ENCODE measurements at regions not wholly inside any gene's neighbourhood (a gene's known extent, or its start where the extent isn't known, plus 50 kb on each side); places are given as distances from the start of the nearest gene placed in this dataset.

DNA sequence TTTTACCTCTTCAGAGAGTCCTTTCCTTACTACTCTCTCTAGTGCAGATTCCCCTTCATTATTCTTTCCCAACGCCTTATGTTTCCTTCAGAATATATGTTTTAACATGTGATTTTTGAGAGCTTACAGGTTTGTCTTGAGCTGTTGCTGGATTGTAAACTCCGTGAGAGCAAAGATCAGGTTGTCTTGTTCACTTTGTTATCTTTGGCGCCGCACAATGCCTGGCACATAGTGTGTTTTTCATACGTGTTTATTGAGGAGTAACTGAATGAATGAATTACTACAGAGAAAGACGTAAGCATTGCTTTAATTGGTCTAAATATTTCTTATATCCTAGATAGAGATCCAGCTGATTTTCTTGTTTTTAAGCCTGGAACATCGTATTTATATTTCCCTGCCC is 80.5 kb upstream of the SLC4A4 start:
- no peak for DNase-seq
- intact Hi-C loops (cut with DNase I), result no loop called here
- Histone ChIP-seq H3K4me1 (peaks cover 0 to 5% (median 0%) of the 10 kb centered on the region in 4 donors), H3K36me3 (no peaks in the 10 kb centered on the region), H3K9me3 (no peaks in the 10 kb centered on the region), H3K27me3 (no peaks in the 10 kb centered on the region), H3K4me3 (no peak overlapping the region), H3K27ac (no peak overlapping the region)
- 47 to 89% methylated on average over 7 of the region's 7 CpGs for WGBS, 2 donors
- TF ChIP-seq, protein P1, sequence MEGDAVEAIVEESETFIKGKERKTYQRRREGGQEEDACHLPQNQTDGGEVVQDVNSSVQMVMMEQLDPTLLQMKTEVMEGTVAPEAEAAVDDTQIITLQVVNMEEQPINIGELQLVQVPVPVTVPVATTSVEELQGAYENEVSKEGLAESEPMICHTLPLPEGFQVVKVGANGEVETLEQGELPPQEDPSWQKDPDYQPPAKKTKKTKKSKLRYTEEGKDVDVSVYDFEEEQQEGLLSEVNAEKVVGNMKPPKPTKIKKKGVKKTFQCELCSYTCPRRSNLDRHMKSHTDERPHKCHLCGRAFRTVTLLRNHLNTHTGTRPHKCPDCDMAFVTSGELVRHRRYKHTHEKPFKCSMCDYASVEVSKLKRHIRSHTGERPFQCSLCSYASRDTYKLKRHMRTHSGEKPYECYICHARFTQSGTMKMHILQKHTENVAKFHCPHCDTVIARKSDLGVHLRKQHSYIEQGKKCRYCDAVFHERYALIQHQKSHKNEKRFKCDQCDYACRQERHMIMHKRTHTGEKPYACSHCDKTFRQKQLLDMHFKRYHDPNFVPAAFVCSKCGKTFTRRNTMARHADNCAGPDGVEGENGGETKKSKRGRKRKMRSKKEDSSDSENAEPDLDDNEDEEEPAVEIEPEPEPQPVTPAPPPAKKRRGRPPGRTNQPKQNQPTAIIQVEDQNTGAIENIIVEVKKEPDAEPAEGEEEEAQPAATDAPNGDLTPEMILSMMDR (IDR thresholded peaks at IDR 0.05), result no peak
- TF ChIP-seq EP300 (IDR thresholded peaks at IDR 0.05) (no peak), POLR2AphosphoS5 (IDR thresholded peaks at IDR 0.05) (no peak), POLR2A (IDR thresholded peaks at IDR 0.05) (no peak)

GRCh38 chr4:71259280-71259679 is 79.5 kb upstream of the SLC4A4 start:
- H3K9me3 ChIP-seq, result no peaks in the 10 kb centered on the region
- H3K36me3 ChIP-seq, result no peaks in the 10 kb centered on the region
- H3K27me3 ChIP-seq, result no peaks in the 10 kb centered on the region
- peaks cover 0 to 5% (median 0%) of the 10 kb centered on the region in 4 donors for H3K4me1 ChIP-seq
- no peak overlapping the region for H3K4me3 ChIP-seq
- WGBS, 2 donors, result 89 to 97% methylated on average over 6 of the region's 6 CpGs
- DNase-seq, result no peak
- no peak for TF ChIP-seq POLR2AphosphoS5 (IDR thresholded peaks at IDR 0.05)
- TF ChIP-seq, protein P1 (IDR thresholded peaks at IDR 0.05), result no peak
- no peak for TF ChIP-seq EP300 (IDR thresholded peaks at IDR 0.05)
- TF ChIP-seq POLR2A (IDR thresholded peaks at IDR 0.05), result no peak
- H3K27ac ChIP-seq, result no peak overlapping the region
- intact Hi-C loops (cut with DNase I), result no loop called here

DNA sequence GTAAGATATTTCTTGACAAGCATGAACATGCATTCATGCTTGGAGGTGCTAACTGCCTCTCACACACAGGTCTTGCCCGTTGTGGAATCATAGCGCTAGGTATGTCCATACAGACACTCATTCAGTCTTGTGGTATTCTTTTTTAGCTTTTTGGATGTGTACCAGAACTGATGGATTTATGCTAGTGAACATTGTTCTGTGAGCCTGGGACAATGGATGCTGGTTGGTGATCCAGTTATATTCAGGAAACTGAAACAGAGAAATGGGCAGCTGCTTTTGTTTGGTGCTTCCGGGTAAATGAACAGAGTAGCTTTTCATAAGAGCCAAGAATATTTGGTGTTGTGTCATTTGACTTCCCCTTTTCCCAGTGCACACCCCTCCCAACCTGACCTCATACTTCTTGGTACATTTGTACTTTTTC is 78.9 kb upstream of the SLC4A4 start:
- WGBS, 2 donors, result 66 to 78% methylated on average over 3 of the region's 3 CpGs
- TF ChIP-seq POLR2AphosphoS5 (IDR thresholded peaks at IDR 0.05), result no peak
- no peak for TF ChIP-seq EP300 (IDR thresholded peaks at IDR 0.05)
- TF ChIP-seq, protein P1 (IDR thresholded peaks at IDR 0.05), result no peak
- no peak for TF ChIP-seq POLR2A (IDR thresholded peaks at IDR 0.05)
- Histone ChIP-seq H3K27me3 (no peaks in the 10 kb centered on the region), H3K9me3 (no peaks in the 10 kb centered on the region), H3K27ac (no peak overlapping the region), H3K4me3 (no peak overlapping the region), H3K4me1 (peaks cover 0 to 5% (median 0%) of the 10 kb centered on the region in 4 donors), H3K36me3 (no peaks in the 10 kb centered on the region)
- intact Hi-C loops (cut with DNase I), result no loop called here
- no peak for DNase-seq

DNA sequence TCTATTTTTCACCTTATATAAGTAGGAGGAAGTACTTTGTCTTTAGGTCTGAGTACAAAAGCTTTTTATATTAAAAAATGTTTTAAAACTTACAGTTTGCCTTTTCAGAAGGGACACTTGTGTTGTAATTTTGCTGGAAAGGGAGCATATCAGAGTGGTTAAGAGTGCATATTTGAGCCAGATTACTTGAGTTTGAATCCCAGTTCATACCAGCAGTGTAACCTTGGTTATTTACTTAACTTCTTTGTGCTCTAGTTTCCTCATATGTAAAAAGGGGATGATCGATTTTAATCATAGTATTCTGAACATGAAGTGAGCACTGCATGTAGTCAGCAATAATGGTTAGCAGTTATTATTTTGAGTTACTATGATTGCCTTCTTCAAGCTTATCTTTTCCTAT is 78.3 kb upstream of the SLC4A4 start:
- intact Hi-C loops (cut with DNase I), result no loop called here
- Histone ChIP-seq H3K4me1 (peaks cover 0 to 5% (median 0%) of the 10 kb centered on the region in 4 donors), H3K4me3 (no peak overlapping the region), H3K27ac (no peak overlapping the region), H3K27me3 (no peaks in the 10 kb centered on the region), H3K9me3 (no peaks in the 10 kb centered on the region), H3K36me3 (no peaks in the 10 kb centered on the region)
- DNase-seq, result no peak
- TF ChIP-seq POLR2A (IDR thresholded peaks at IDR 0.05) (no peak), POLR2AphosphoS5 (IDR thresholded peaks at IDR 0.05) (no peak), EP300 (IDR thresholded peaks at IDR 0.05) (no peak)
- TF ChIP-seq, protein P1 (IDR thresholded peaks at IDR 0.05), result no peak
- WGBS, 2 donors, result 35 to 75% methylated on average over 1 of the region's 1 CpG

DNA sequence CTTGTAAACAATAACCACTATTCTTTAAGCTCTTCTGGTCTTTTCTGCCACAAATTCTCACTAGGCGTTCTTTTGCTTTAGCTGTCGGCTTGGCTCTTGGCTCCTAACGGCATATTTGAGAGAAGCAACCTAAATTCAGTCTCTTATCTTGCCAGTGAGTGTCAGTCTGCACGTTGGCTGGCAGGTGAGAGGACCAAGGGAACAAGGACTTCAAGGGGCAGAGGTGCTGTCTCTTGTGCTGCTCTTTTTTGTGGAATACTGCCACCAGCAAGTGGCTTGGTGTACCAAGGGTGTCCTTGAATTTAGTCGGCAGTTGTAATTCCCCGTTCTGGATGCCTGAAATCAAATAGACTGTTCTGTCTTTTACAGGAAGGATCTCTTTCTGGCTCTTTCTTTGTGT is 77.8 kb upstream of the SLC4A4 start:
- no peaks in the 10 kb centered on the region for H3K9me3 ChIP-seq
- 77 to 79% methylated on average over 6 of the region's 6 CpGs for WGBS, 2 donors
- TF ChIP-seq, protein P1 (IDR thresholded peaks at IDR 0.05), result no peak
- TF ChIP-seq POLR2A (IDR thresholded peaks at IDR 0.05) (no peak), POLR2AphosphoS5 (IDR thresholded peaks at IDR 0.05) (no peak)
- no peak for DNase-seq
- peaks cover 0 to 5% (median 0%) of the 10 kb centered on the region in 4 donors for H3K4me1 ChIP-seq
- H3K4me3 ChIP-seq, result no peak overlapping the region
- H3K27me3 ChIP-seq, result no peaks in the 10 kb centered on the region
- no peak overlapping the region for H3K27ac ChIP-seq
- H3K36me3 ChIP-seq, result no peaks in the 10 kb centered on the region
- intact Hi-C loops (cut with DNase I), result no loop called here
